GM21825 (cell line): ENCODE measurements at regions not wholly inside any gene's neighbourhood (a gene's known extent, or its start where the extent isn't known, plus 50 kb on each side); places are given as distances from the start of the nearest gene placed in this dataset.
"Not testable (repeated sequence)": the region's sequence is repeated elsewhere in the genome, so short reads cannot be mapped to it uniquely, and the experiment has no call there.

Experiments used
- ATAC-seq: cut with Tn5 transposase; IDR thresholded peaks from one replicate; pipeline ENCODE4 v1.9.1; 2021; ENCODE audit warnings: mild to moderate bottlenecking, moderate library complexity; ENCODE audit not compliant: unreplicated experiment

- ATAC-seq: no peak
These were observed 133.8 kb upstream of the F3 start for GRCh38 chr1:94675373-94675772.

DNA sequence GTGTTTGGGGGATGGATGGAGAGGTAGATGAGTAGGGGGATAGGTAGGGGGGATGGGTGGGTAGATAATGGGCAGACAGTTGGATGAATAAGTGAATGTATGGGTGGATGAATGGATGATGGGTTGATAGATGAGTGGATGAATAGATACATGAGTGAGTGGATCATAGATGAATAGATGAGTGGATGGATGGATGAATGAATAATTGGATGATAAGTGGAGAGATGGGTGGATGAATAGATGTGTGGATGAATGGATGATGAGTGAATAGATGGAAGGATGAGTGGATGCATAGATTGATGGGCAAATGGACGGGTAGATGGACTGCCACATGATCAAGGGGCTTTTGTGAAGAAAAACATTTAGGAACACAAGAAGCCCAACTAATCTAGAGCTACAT is 133.3 kb upstream of the F3 start:
- no peak for ATAC-seq

- no peak for ATAC-seq
These were observed 131.4 kb upstream of the F3 start for GRCh38 chr1:94672934-94673333.

- ATAC-seq: no peak
These were observed 130.4 kb upstream of the F3 start for GRCh38 chr1:94672001-94672400.

GRCh38 chr1:94670273-94670672 is 128.7 kb upstream of the F3 start:
- no peak for ATAC-seq

GRCh38 chr1:94669198-94669597 is 127.6 kb upstream of the F3 start:
- ATAC-seq: no peak

DNA sequence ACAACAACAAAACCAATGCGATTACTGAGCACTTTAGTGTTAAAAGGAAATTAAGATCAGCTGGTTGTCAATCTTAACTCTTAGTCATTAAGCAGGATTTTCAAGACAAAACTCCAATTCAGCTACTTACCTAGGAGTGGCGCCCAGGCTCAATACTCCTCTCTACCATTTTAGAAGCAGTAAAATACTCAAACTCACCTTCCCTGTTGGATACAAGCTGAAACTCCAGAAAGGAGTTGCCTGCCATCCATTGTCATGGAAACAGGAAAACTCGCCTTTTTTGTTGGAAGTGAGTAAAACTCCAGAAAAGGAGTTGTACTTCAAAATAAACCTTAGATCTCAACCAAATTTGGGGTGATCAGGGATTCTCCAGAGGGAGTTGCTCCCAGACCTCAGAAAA is 127.0 kb upstream of the F3 start:
- no peak for ATAC-seq

DNA sequence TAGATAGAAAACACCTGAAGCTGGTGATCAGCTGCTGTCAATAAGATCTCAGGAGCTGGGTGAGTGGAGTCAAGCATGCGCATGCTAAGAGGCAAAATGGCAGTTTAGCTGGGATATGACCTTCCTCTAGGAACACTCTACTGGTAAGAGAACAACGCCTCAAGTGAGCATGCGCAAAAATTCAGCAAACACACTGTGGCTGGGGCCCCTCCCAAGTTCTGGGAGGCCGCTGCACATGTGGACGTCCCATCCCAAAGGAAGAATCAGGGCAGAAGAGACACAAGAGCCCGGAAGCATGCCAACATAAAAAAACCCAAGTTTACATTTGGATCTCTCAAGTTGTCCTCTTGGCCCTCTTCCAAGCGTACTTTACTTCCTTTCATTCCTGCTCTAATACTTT is 126.3 kb upstream of the F3 start:
- no peak for ATAC-seq

DNA sequence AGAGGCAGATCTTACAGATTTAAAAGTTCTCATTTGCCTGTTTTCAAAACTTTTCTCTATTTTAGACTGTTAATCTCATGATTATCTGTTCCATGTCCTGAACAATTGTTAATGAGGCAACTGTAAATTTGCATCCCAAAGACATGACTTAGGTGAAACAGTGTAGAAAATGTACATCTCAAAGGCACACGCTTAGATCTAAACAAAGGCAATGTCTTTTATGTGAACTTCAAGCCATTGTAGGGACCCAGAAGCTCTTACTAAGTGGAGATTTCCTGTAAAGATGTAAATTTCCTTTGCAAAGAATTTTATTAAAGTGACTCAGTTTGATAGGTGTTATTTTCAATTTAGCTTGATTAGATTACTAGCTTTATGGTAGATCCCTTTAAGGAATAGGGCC is 125.2 kb upstream of the F3 start:
- ATAC-seq: no peak

DNA sequence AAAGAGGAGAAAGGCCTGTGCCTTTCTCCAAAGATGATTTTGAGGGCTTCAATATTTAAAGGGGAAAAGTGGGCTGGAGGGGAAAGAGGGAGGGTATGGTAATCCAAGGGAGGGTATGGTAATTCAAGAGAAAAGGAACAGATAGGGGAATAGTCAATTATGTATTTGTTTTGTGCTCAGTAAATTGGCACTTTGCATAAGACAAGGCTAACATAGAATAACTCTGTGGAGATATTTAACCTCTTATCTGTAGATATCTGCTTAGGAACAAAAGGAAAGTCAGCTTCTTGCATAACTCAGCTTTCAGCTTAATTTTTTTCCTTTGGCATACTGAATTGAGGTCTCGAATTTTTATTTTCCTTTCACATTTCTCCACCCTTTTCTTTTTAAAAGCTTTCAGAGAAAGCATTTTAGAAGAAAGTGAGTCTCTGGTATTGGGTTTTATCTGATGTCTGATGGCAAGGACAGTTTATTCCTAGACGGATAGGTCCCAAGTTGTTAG is 119.9 kb upstream of the F3 start:
- ATAC-seq: no peak

DNA sequence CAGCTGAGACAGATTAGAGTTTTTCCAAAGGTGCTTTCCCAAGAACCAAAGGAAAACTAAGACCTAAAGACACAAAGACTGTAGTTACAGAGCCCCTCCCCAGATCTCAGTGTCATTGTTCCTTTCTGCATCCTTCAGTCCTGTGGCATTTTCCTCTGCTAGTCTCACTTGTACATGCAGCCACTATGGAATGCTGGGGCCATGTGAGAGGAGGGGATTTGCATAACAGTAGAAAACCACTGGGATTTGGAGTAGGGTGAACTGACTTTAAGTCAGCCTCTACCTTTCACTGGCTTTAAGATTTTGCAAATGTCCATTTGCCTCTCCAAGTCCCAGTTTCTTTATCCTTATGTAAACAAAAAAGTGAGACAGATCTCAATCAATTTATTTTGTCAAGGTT is 119.4 kb upstream of the F3 start:
- no peak for ATAC-seq

- ATAC-seq: no peak
These were observed 118.7 kb upstream of the F3 start for GRCh38 chr1:94660258-94660657.

DNA sequence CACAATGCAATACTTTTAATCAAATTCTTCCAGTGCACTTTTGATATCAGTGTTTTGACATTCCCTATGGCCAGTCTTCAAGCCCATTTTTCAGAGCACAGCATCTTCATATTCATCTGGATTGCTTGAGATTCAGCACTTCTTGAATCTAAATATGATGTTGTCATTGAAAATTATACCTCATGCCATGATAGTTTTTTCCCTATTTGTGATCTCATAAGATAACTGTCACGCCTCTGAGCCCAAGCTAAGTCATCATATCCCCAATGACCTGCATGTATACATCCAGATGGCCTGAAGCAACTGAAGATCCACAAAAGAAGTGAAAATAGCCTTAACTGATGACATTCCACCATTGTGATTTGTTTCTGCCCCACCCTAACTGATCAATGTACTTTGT is 117.6 kb upstream of the F3 start:
- ATAC-seq: not testable (repeated sequence)

DNA sequence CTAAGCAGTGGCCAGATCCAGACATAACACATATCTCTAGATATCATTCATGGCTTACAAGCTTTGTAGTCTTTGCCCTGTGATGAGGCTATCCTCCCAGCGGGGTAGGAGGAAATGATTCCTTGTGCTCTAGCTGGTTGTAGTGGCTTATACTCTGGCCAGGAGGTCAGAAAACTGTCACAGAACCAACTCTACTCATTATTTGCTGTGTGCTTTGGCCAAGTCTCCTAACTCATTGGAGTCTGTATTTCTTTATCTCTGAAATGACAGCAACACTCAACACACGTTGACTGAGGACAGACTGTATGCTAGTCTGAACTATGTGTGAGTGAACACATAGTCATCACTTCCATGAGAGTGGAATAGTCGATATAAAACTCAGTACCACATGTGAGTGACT is 116.7 kb upstream of the F3 start:
- ATAC-seq: no peak

DNA sequence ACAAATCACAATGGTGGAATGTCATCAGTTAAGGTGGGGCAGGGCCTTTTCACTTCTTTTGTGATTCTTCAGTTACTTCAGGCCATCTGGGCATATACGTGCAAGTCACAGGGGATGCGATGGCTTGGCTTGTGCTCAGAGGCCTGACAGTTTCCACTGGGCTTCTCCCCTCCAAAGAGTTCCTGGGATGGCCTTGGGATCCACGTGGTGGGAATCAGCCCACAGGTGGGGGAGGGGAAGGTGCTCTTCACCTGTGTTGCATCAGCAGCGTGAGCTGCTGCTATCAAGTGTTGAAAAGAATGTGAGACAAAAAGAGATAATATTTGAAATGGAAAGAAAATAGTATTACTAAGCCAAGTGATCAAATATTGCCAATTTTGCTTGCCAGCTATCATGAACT is 116.2 kb upstream of the F3 start:
- not testable (repeated sequence) for ATAC-seq

DNA sequence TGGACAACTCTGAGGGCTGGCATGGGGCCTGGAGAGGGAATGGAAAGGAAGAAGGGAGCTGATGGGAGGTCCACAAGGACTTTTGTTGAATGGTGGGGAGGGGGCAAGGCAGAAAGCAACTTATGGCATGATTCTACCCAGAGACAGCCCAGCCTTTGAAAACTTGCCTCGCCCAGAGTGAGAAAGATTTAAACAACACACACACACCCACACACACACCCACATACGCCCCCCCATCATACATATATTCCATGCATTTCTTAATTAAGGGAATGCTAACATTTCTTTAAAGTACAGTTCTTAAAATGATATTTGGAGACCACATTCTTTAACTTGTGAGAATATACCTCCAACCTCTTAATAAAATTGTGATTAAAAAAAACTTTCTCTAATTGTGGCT is 115.4 kb upstream of the F3 start:
- no peak for ATAC-seq

- ATAC-seq: no peak
These were observed 113.4 kb upstream of the F3 start for GRCh38 chr1:94654919-94655318.

DNA sequence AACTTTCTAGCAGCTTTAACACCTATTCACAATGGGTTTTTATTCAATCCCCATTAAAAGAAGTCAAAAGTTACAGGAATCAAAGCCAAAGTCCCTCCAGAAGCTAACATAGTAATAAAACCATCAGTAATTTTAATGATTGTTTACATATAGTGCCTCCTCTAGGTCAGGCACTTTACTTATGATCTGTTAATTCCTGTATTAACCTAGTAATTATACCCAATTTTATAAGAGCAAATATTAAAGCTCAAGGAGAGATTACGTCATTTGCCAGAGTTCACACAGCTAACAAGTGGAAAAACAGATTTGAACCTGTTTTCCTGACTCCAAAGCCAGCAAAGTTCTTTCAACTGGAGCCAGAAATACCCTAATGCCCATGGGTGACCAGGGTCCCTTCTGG is 112.9 kb upstream of the F3 start:
- no peak for ATAC-seq

GRCh38 chr1:94654031-94654430 is 112.5 kb upstream of the F3 start:
- ATAC-seq: no peak

- no peak for ATAC-seq
These were observed 111.9 kb upstream of the F3 start for GRCh38 chr1:94653454-94653853.

GRCh38 chr1:94651076-94651475 is 109.5 kb upstream of the F3 start:
- no peak for ATAC-seq

DNA sequence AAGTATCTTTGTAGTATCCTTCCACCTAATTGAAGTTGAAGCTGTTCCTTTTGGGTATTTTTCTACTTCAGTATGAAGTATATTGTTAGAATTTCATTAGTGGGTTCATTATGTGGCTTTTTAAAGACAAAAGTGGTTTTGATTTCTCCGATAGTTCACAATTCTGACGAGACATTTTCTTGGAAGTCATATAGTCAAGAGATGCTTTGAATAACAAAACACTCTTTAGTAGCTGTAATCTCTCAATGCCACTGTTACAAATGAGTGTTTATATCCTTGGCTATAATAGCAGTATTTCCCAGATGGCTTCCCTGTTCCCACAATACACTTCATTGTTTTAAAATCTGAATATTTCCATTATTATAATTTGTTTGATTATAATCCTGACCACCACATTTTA is 108.7 kb upstream of the F3 start:
- no peak for ATAC-seq

GRCh38 chr1:94648225-94649007 is 106.9 kb upstream of the F3 start:
- no peak for ATAC-seq
